ENCODE measurements at regions not wholly inside any gene's neighbourhood (a gene's known extent, or its start where the extent isn't known, plus 50 kb on each side); places are given as distances from the start of the nearest gene placed in this dataset.
A peak's percentile ranks its signal among the peaks of the same experiment; 100 is the strongest.

- H3K4me3 ChIP-seq (ENCODE audit: low read depth, low read length), result no peak overlapping the region
- TF ChIP-seq CTCF (IDR thresholded peaks at IDR 0.05; ENCODE audit: insufficient read depth, low read depth, low read length, missing control alignments), result no peak
- DNase-seq (ENCODE audit: low read depth), result no peak
Observed at GRCh38 chrX:45347877-45348276, 147.2 kb upstream of the DIPK2B start.

GRCh38 chrX:45344594-45344993 lies 143.9 kb upstream of the DIPK2B start:
- no peak for TF ChIP-seq CTCF (IDR thresholded peaks at IDR 0.05; ENCODE audit: insufficient read depth, low read depth, low read length, missing control alignments)
- no peak for DNase-seq (ENCODE audit: low read depth)
- H3K4me3 ChIP-seq (ENCODE audit: low read depth, low read length), result no peak overlapping the region

GRCh38 chrX:45329217-45329616 lies 128.5 kb upstream of the DIPK2B start:
- no peak for DNase-seq (ENCODE audit: low read depth)
- no peak for TF ChIP-seq CTCF (IDR thresholded peaks at IDR 0.05; ENCODE audit: insufficient read depth, low read depth, low read length, missing control alignments)
- no peak overlapping the region for H3K4me3 ChIP-seq (ENCODE audit: low read depth, low read length)

GRCh38 chrX:45324941-45325340 lies 124.3 kb upstream of the DIPK2B start:
- H3K4me3 ChIP-seq (ENCODE audit: low read depth, low read length), result no peak overlapping the region
- no peak for DNase-seq (ENCODE audit: low read depth)
- TF ChIP-seq CTCF (IDR thresholded peaks at IDR 0.05; ENCODE audit: insufficient read depth, low read depth, low read length, missing control alignments), result no peak

- TF ChIP-seq CTCF (IDR thresholded peaks at IDR 0.05; ENCODE audit: insufficient read depth, low read depth, low read length, missing control alignments), result no peak
- H3K4me3 ChIP-seq (ENCODE audit: low read depth, low read length), result no peak overlapping the region
- DNase-seq (ENCODE audit: low read depth), result no peak
Observed at GRCh38 chrX:45323387-45323786, 122.7 kb upstream of the DIPK2B start.

GRCh38 chrX:45322820-45323219 lies 122.1 kb upstream of the DIPK2B start:
- no peak for DNase-seq (ENCODE audit: low read depth)
- no peak for TF ChIP-seq CTCF (IDR thresholded peaks at IDR 0.05; ENCODE audit: insufficient read depth, low read depth, low read length, missing control alignments)
- no peak overlapping the region for H3K4me3 ChIP-seq (ENCODE audit: low read depth, low read length)

GRCh38 chrX:45322382-45322781 lies 121.7 kb upstream of the DIPK2B start:
- DNase-seq (ENCODE audit: low read depth), result peak; percentile 0
- H3K4me3 ChIP-seq (ENCODE audit: low read depth, low read length), result no peak overlapping the region
- no peak for TF ChIP-seq CTCF (IDR thresholded peaks at IDR 0.05; ENCODE audit: insufficient read depth, low read depth, low read length, missing control alignments)
